ENCODE measurements at regions not wholly inside any gene's neighbourhood (a gene's known extent, or its start where the extent isn't known, plus 50 kb on each side); places are given as distances from the start of the nearest gene placed in this dataset.

DNA sequence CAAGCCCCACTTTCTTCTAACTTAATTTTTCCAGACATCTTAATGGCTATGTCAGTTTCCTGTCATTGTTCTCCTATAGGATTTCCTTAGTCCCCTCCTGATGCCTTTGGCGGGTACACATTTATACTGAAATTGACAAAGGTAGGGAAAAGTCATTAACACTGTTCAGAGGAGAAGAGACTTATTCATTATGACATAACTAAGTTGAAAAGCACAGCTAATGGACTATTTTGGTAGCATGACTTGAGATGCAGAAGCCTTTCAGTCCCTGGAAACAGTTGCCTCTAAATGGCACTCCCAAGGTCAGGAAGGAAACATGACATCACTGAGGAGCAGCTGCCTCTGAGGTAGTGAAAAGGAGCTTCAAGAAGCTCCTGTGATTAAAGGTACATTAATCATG is 317.5 kb upstream of the KITLG start:
- no peak for TF ChIP-seq POLR2A (IDR thresholded peaks at IDR 0.05)
- TF ChIP-seq, protein P1, sequence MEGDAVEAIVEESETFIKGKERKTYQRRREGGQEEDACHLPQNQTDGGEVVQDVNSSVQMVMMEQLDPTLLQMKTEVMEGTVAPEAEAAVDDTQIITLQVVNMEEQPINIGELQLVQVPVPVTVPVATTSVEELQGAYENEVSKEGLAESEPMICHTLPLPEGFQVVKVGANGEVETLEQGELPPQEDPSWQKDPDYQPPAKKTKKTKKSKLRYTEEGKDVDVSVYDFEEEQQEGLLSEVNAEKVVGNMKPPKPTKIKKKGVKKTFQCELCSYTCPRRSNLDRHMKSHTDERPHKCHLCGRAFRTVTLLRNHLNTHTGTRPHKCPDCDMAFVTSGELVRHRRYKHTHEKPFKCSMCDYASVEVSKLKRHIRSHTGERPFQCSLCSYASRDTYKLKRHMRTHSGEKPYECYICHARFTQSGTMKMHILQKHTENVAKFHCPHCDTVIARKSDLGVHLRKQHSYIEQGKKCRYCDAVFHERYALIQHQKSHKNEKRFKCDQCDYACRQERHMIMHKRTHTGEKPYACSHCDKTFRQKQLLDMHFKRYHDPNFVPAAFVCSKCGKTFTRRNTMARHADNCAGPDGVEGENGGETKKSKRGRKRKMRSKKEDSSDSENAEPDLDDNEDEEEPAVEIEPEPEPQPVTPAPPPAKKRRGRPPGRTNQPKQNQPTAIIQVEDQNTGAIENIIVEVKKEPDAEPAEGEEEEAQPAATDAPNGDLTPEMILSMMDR (IDR thresholded peaks at IDR 0.05) = no peak
